ENCODE measurements at regions not wholly inside any gene's neighbourhood (a gene's known extent, or its start where the extent isn't known, plus 50 kb on each side); places are given as distances from the start of the nearest gene placed in this dataset.

GRCh38 chr14:39500253-39500652 is 68.0 kb upstream of the FBXO33 start:
- Histone ChIP-seq H3K79me2 (ENCODE audit: insufficient read depth, low read length) (no peaks in the 10 kb centered on the region), H2BK20ac (ENCODE audit: low read depth, low read length, poor library complexity, severe bottlenecking) (no peak overlapping the region)

More at GRCh38 chr14:39500253-39500652, 68.0 kb upstream of the FBXO33 start:
- Mint-ChIP-seq H3K4me3 (no peak overlapping the region), H3K4me1 (no peaks in the 10 kb centered on the region), H3K27me3 (ENCODE audit: low read depth) (no peaks in the 10 kb centered on the region), H3K9me3 (peaks cover 27 to 30% of the 10 kb centered on the region in 2 experiments), H3K36me3 (ENCODE audit: insufficient read depth in 1 of 3, low read depth in 3 of 3) (peaks cover 18 to 25% (median 22%) of the 10 kb centered on the region in 3 experiments), H3K27ac (no peak overlapping the region)
- Histone ChIP-seq H2BK12ac (ENCODE audit: insufficient read length, low read depth, low read length) (no peak overlapping the region), H2BK5ac (ENCODE audit: insufficient read length, low read length) (no peak overlapping the region), H2BK120ac (ENCODE audit: low read depth, low read length, poor library complexity, severe bottlenecking) (no peak overlapping the region), H3K18ac (ENCODE audit: insufficient read length, low read depth, low read length) (no peak overlapping the region), H3K14ac (ENCODE audit: insufficient read depth, low read length) (no peak overlapping the region), H3T11ph (ENCODE audit: low read length) (no peak overlapping the region), H3K4ac (ENCODE audit: low read depth, low read length) (no peak overlapping the region), H3K4me1 (ENCODE audit: insufficient read depth, low read length) (no peaks in the 10 kb centered on the region), H4K20me1 (ENCODE audit: control insufficient read depth, insufficient read depth, insufficient read length) (no peaks in the 10 kb centered on the region), H3K9ac (ENCODE audit: extremely low read depth, insufficient read length, low read length) (no peak overlapping the region), H3K23me2 (ENCODE audit: insufficient read length, low read depth, low read length, poor library complexity, severe bottlenecking) (no peaks in the 10 kb centered on the region), H3K27me3 (ENCODE audit: insufficient read depth, low read length) (no peaks in the 10 kb centered on the region), H3K56ac (ENCODE audit: insufficient read length, low read depth, low read length) (no peak overlapping the region), H4K91ac (ENCODE audit: insufficient read length, low read depth, low read length) (no peak overlapping the region), H2AFZ (ENCODE audit: low read length) (no peak overlapping the region), H3K4me2 (ENCODE audit: insufficient read depth, insufficient read length, low read length) (no peak overlapping the region), H4K5ac (ENCODE audit: insufficient read length, low read depth, low read length) (no peak overlapping the region), H3K27ac (ENCODE audit: insufficient read length, low read depth, low read length) (no peak overlapping the region), H3K9me3 (ENCODE audit: control insufficient read depth, low read depth, low read length) (peaks cover 4% of the 10 kb centered on the region), H2AK5ac (ENCODE audit: insufficient read length, low read length) (no peak overlapping the region), H3K79me1 (ENCODE audit: insufficient read depth, low read depth, low read length, poor library complexity, severe bottlenecking) (no peaks in the 10 kb centered on the region), H3K23ac (ENCODE audit: insufficient read length, low read depth, low read length) (no peak overlapping the region), H2BK15ac (ENCODE audit: low read depth, low read length) (no peak overlapping the region), H4K8ac (replicated peaks; ENCODE audit: insufficient read length, low read depth, low read length) (no peak overlapping the region)
- no peak for DNase-seq
- no CpG with 5 or more reads among the region's 1 CpG for WGBS (ENCODE audit: extremely low coverage, insufficient read length, low lambda C conversion rate)
- TF ChIP-seq CTCF (conservative IDR thresholded peaks at IDR 0.05) = no peak
